ENCODE measurements at regions not wholly inside any gene's neighbourhood (a gene's known extent, or its start where the extent isn't known, plus 50 kb on each side); places are given as distances from the start of the nearest gene placed in this dataset.

- in situ Hi-C loops (cut with MboI; ENCODE audit: low sequenced_read_pairs) = no loop called here
- intact Hi-C loops (cut with micrococcal nuclease) = loop anchor here (10.0 kb wide), 2 partner anchors 280 to 420 kb away; partner anchors contain the start of gene URI1
- Histone ChIP-seq H3K4me1 (ENCODE audit: control insufficient read depth, insufficient read depth, low read length) (peaks cover 4% of the 10 kb centered on the region; the same call in 1 of the 2 replicates), H4K8ac (ENCODE audit: low read depth in 2 of 2, low read length in 2 of 2) (no peak overlapping the region), H2AK5ac (ENCODE audit: low read depth, low read length) (no peak overlapping the region), H3K36me3 (ENCODE audit: control insufficient read depth, insufficient read depth, low read length) (no peaks in the 10 kb centered on the region), H2BK5ac (ENCODE audit: low read depth, low read length, poor library complexity, severe bottlenecking) (no peak overlapping the region), H3K4me2 (ENCODE audit: low read depth, low read length) (peak overlapping the region; percentile 83), H4K91ac (ENCODE audit: insufficient read depth, low read depth, low read length) (no peak overlapping the region), H2AFZ (replicated peaks; ENCODE audit: low read length, poor library complexity) (peak overlapping the region; percentile 34), H2BK15ac (ENCODE audit: low read depth, low read length) (no peak overlapping the region), H4K5ac (ENCODE audit: low read depth, low read length) (no peak overlapping the region), H3K79me1 (ENCODE audit: low read depth in 1 of 2, low read length in 2 of 2) (no peaks in the 10 kb centered on the region), H3K9ac (ENCODE audit: low read depth, low read length) (no peak overlapping the region), H3K4me3 (ENCODE audit: insufficient read depth, low read depth, low read length) (no peak overlapping the region; the same call in 1 of the 2 replicates), H3K4ac (ENCODE audit: low read depth, low read length) (no peak overlapping the region), H3K56ac (ENCODE audit: extremely low read depth, insufficient read depth, low read length) (no peak overlapping the region), H3K23ac (ENCODE audit: low read depth, low read length) (no peak overlapping the region), H3K9me3 (ENCODE audit: control insufficient read depth, insufficient read depth, low read length) (no peaks in the 10 kb centered on the region), H3K27ac (ENCODE audit: insufficient read depth, low read length) (no peak overlapping the region), H3K9me1 (ENCODE audit: insufficient read depth, low read length) (no peaks in the 10 kb centered on the region), H4K20me1 (ENCODE audit: insufficient read depth, low read length) (no peaks in the 10 kb centered on the region), H3K18ac (ENCODE audit: low read depth, low read length) (no peak overlapping the region), H3K14ac (replicated peaks; ENCODE audit: low read depth, low read length) (no peak overlapping the region), H3K27me3 (ENCODE audit: control insufficient read depth, insufficient read depth, low read length) (peaks cover 52% of the 10 kb centered on the region), H2BK20ac (ENCODE audit: low read depth, low read length) (no peak overlapping the region), H2AK9ac (replicated peaks; ENCODE audit: low read depth, low read length, poor library complexity) (no peak overlapping the region), H2BK120ac (ENCODE audit: low read depth, low read length) (no peak overlapping the region)
- WGBS, 2 experiments (ENCODE audit: extremely low coverage in 2 of 2, insufficient read length in 1 of 2) = 0% methylated on average over 2 of the region's 43 CpGs; no CpG with 5 or more reads in 1 of the 2 experiments
- CTCF ChIA-PET = no interaction called here
- no TSS peak for BruUV-seq (replicated peaks)
- ATAC-seq (ENCODE audit: low read depth) (no peak), DNase-seq (no peak)
- POLR2A ChIA-PET (ENCODE audit: unreplicated experiment) = no interaction called here
- dilution Hi-C loops (cut with HindIII; ENCODE audit: low sequenced_read_pairs, unreplicated experiment) = no loop called here
- no peak for TF ChIP-seq RFX5 (IDR thresholded peaks at IDR 0.05; ENCODE audit: low read depth, low read length)
- TF ChIP-seq CEBPB (IDR thresholded peaks at IDR 0.05; ENCODE audit: low read depth, low read length) = no peak
- TF ChIP-seq CTCF (conservative IDR thresholded peaks at IDR 0.05; ENCODE audit: low read depth, low read length) = no peak
- no peak for TF ChIP-seq NFE2L2 (IDR thresholded peaks at IDR 0.05; ENCODE audit: low read depth, low read length)
- no peak for TF ChIP-seq FOS (IDR thresholded peaks at IDR 0.05; ENCODE audit: low read depth, low read length)
- no peak for TF ChIP-seq BHLHE40 (IDR thresholded peaks at IDR 0.05; ENCODE audit: low read depth, low read length)
- TF ChIP-seq SMC3 (IDR thresholded peaks at IDR 0.05; ENCODE audit: low read depth, low read length) = no peak
- no peak for TF ChIP-seq ELK1 (IDR thresholded peaks at IDR 0.05; ENCODE audit: borderline replicate concordance, low read depth, low read length)
- no peak for TF ChIP-seq MAZ (IDR thresholded peaks at IDR 0.05; ENCODE audit: borderline replicate concordance, low read depth, low read length)
- no peak for TF ChIP-seq RAD21 (IDR thresholded peaks at IDR 0.05; ENCODE audit: low read length)
- no peak for TF ChIP-seq USF2 (IDR thresholded peaks at IDR 0.05; ENCODE audit: low read depth, low read length)
- TF ChIP-seq POLR2A (IDR thresholded peaks at IDR 0.05; ENCODE audit: low read depth, low read length) = no peak
- no peak for TF ChIP-seq CHD1 (IDR thresholded peaks at IDR 0.05; ENCODE audit: low read depth, low read length)
- no peak for TF ChIP-seq MXI1 (IDR thresholded peaks at IDR 0.05; ENCODE audit: borderline replicate concordance, low read depth, low read length)
- no peak for TF ChIP-seq RCOR1 (IDR thresholded peaks at IDR 0.05; ENCODE audit: insufficient replicate concordance, low read length)
Measured at GRCh38 chr19:30224689-30225606, 147.2 kb upstream of the ZNF536 start.

All from IMR-90 (cell line).